ENCODE measurements at regions not wholly inside any gene's neighbourhood (a gene's known extent, or its start where the extent isn't known, plus 50 kb on each side); places are given as distances from the start of the nearest gene placed in this dataset.

GRCh38 chr10:10667466-10667865 is 350.2 kb upstream of the CELF2 start:
- no peak overlapping the region for H3K4me3 ChIP-seq (ENCODE audit: control insufficient read depth, low read depth, low read length)
- no peak for TF ChIP-seq CTCF (conservative IDR thresholded peaks at IDR 0.05; ENCODE audit: control insufficient read depth, insufficient read depth, low read depth, low read length)
- DNase-seq (ENCODE audit: low read depth): no peak

GRCh38 chr10:10676972-10677371 is 340.7 kb upstream of the CELF2 start:
- no peak overlapping the region for H3K4me3 ChIP-seq (ENCODE audit: control insufficient read depth, low read depth, low read length)
- TF ChIP-seq CTCF (conservative IDR thresholded peaks at IDR 0.05; ENCODE audit: control insufficient read depth, insufficient read depth, low read depth, low read length): no peak
- no peak for DNase-seq (ENCODE audit: low read depth)

GRCh38 chr10:10677479-10677878 is 340.2 kb upstream of the CELF2 start:
- DNase-seq (ENCODE audit: low read depth): peak; percentile 89
- TF ChIP-seq CTCF (conservative IDR thresholded peaks at IDR 0.05; ENCODE audit: control insufficient read depth, insufficient read depth, low read depth, low read length): peak; percentile 74
- H3K4me3 ChIP-seq (ENCODE audit: control insufficient read depth, low read depth, low read length): no peak overlapping the region

- H3K4me3 ChIP-seq (ENCODE audit: control insufficient read depth, low read depth, low read length): no peak overlapping the region
- TF ChIP-seq CTCF (conservative IDR thresholded peaks at IDR 0.05; ENCODE audit: control insufficient read depth, insufficient read depth, low read depth, low read length): no peak
- DNase-seq (ENCODE audit: low read depth): no peak
Observed at GRCh38 chr10:10680496-10680895, 337.2 kb upstream of the CELF2 start.

GRCh38 chr10:10684972-10685371 is 332.7 kb upstream of the CELF2 start:
- TF ChIP-seq CTCF (conservative IDR thresholded peaks at IDR 0.05; ENCODE audit: control insufficient read depth, insufficient read depth, low read depth, low read length): no peak
- DNase-seq (ENCODE audit: low read depth): no peak
- H3K4me3 ChIP-seq (ENCODE audit: control insufficient read depth, low read depth, low read length): no peak overlapping the region

- TF ChIP-seq CTCF (conservative IDR thresholded peaks at IDR 0.05; ENCODE audit: control insufficient read depth, insufficient read depth, low read depth, low read length): no peak
- H3K4me3 ChIP-seq (ENCODE audit: control insufficient read depth, low read depth, low read length): no peak overlapping the region
- DNase-seq (ENCODE audit: low read depth): no peak
Observed at GRCh38 chr10:10685566-10685965, 332.1 kb upstream of the CELF2 start.

- H3K4me3 ChIP-seq (ENCODE audit: control insufficient read depth, low read depth, low read length): no peak overlapping the region
- no peak for TF ChIP-seq CTCF (conservative IDR thresholded peaks at IDR 0.05; ENCODE audit: control insufficient read depth, insufficient read depth, low read depth, low read length)
Observed at GRCh38 chr10:10687751-10688150, 329.9 kb upstream of the CELF2 start.

More at GRCh38 chr10:10687751-10688150, 329.9 kb upstream of the CELF2 start:
- DNase-seq (ENCODE audit: low read depth): no peak
